ENCODE measurements at regions not wholly inside any gene's neighbourhood (a gene's known extent, or its start where the extent isn't known, plus 50 kb on each side); places are given as distances from the start of the nearest gene placed in this dataset.

DNA sequence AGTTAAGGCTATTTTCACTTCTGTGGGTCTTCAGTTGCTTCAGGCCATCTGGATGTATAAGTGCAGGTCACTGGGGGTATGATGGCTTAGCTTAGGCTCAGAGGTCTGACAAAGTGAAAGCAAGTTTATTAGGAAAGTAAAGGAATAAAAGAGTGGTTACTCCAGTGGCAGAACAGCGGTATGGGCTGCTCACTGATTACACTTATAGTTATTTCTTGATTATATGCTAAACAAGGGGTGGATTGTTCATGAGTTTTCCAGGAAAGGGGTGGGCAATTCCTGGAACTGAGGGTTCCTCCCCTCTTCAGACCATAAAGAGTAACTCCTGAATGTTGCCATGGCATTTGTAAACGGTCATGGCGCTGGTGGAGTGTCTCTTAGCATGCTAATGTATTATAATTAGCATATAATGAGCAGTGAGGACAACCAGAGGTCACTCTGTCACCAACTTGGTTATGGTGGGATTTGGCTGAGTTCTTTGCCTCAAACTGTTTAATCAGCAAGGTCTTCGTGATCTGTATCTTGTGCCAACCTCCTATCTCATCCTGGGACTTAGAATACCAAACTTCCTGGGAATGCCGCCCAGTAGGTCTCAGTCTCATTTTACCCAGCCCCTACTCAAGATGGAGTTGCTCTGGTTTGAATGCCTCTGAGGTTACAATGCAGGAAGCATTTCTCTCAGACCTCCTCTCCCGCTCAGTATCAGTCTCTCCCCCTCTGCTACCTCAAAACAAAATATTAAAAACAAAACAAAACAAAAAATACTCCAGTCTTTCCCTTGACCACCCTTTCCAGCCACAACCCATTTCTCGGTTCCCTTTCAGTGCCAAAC, 71.3 kb upstream of the SLC22A11 start (continued):
- TF ChIP-seq SMAD3 (CRISPR knock-in tag; conservative IDR thresholded peaks at IDR 0.05), result peak; percentile 62
- TF ChIP-seq, protein P1, sequence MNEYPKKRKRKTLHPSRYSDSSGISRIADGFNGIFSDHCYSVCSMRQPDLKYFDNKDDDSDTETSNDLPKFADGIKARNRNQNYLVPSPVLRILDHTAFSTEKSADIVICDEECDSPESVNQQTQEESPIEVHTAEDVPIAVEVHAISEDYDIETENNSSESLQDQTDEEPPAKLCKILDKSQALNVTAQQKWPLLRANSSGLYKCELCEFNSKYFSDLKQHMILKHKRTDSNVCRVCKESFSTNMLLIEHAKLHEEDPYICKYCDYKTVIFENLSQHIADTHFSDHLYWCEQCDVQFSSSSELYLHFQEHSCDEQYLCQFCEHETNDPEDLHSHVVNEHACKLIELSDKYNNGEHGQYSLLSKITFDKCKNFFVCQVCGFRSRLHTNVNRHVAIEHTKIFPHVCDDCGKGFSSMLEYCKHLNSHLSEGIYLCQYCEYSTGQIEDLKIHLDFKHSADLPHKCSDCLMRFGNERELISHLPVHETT (CRISPR knock-in tag; conservative IDR thresholded peaks at IDR 0.05 in 1 of 2, IDR thresholded peaks at IDR 0.05 in 1 of 2), result peak in 1 of 2 experiments; percentile 87; a peak in 2 of 4 replicates
- 0 out of 2 replicates have a peak, but pooled peaks have one; percentile 32 for TF ChIP-seq ATF7 (IDR thresholded peaks at IDR 0.05)
- peak; percentile 65; the same call in 1 of the 2 replicates for TF ChIP-seq DDX20 (tag; IDR thresholded peaks at IDR 0.05; ENCODE audit: low read depth)
- TF ChIP-seq, protein P2, sequence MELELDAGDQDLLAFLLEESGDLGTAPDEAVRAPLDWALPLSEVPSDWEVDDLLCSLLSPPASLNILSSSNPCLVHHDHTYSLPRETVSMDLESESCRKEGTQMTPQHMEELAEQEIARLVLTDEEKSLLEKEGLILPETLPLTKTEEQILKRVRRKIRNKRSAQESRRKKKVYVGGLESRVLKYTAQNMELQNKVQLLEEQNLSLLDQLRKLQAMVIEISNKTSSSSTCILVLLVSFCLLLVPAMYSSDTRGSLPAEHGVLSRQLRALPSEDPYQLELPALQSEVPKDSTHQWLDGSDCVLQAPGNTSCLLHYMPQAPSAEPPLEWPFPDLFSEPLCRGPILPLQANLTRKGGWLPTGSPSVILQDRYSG (tag; conservative IDR thresholded peaks at IDR 0.05; ENCODE audit: low read depth), result 0 out of 2 replicates have a peak, but pooled peaks have one; percentile 62
- peak; percentile 58; the same call in 1 of the 2 replicates for TF ChIP-seq ZNF76 (CRISPR knock-in tag; IDR thresholded peaks at IDR 0.05; ENCODE audit: borderline replicate concordance)
- TF ChIP-seq GABPA (tag; conservative IDR thresholded peaks at IDR 0.05; ENCODE audit: low read depth), result no peak
- peak; percentile 71; the same call in 1 of the 2 replicates for TF ChIP-seq MEF2D (tag; conservative IDR thresholded peaks at IDR 0.05; ENCODE audit: low read depth)
- TF ChIP-seq CBFB (CRISPR knock-in tag; IDR thresholded peaks at IDR 0.05), result no peak
- TF ChIP-seq ZNF175 (CRISPR knock-in tag; IDR thresholded peaks at IDR 0.05; ENCODE audit: low read depth), result peak; percentile 56
- TF ChIP-seq POLR2AphosphoS5 (IDR thresholded peaks at IDR 0.05; ENCODE audit: control insufficient read depth, insufficient read depth, low read depth, low read length), result peak; percentile 58; the same call in 1 of the 2 replicates
- TF ChIP-seq POLR2A (conservative IDR thresholded peaks at IDR 0.05), result peak; percentile 48
- TF ChIP-seq EZH2 (IDR thresholded peaks at IDR 0.05; ENCODE audit: borderline replicate concordance, low read depth, low read length), result no peak
- peak; percentile 70; the same call in 1 of the 2 replicates for TF ChIP-seq ZNF589 (CRISPR knock-in tag; IDR thresholded peaks at IDR 0.05; ENCODE audit: low read depth)
- peak; percentile 42 for TF ChIP-seq TBP (optimal IDR thresholded peaks at IDR 0.05; ENCODE audit: low read depth, low read length)
- TF ChIP-seq PYGO2 (tag; IDR thresholded peaks at IDR 0.05), result peak; percentile 60; the same call in 1 of the 2 replicates
- no peak for TF ChIP-seq NCOR1 (IDR thresholded peaks at IDR 0.05)
- TF ChIP-seq NR2C2 (CRISPR knock-in tag; IDR thresholded peaks at IDR 0.05), result no peak
- 0 out of 2 replicates have a peak, but pooled peaks have one; percentile 25 for TF ChIP-seq NR2C2 (tag; IDR thresholded peaks at IDR 0.05)
- TF ChIP-seq, protein P3, sequence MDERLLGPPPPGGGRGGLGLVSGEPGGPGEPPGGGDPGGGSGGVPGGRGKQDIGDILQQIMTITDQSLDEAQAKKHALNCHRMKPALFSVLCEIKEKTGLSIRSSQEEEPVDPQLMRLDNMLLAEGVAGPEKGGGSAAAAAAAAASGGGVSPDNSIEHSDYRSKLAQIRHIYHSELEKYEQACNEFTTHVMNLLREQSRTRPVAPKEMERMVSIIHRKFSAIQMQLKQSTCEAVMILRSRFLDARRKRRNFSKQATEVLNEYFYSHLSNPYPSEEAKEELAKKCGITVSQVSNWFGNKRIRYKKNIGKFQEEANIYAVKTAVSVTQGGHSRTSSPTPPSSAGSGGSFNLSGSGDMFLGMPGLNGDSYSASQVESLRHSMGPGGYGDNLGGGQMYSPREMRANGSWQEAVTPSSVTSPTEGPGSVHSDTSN (CRISPR knock-in tag; IDR thresholded peaks at IDR 0.05; ENCODE audit: low read depth), result no peak
- TF ChIP-seq, protein P3 (tag; conservative IDR thresholded peaks at IDR 0.05; ENCODE audit: low read depth), result peak; percentile 28; the same call in 1 of the 2 replicates
- peak; percentile 86 for TF ChIP-seq RFX1 (IDR thresholded peaks at IDR 0.05)

All from K562 (cell line).